GM18873 (cell line): ENCODE measurements at regions not wholly inside any gene's neighbourhood (a gene's known extent, or its start where the extent isn't known, plus 50 kb on each side); places are given as distances from the start of the nearest gene placed in this dataset.

Experiments
- ATAC-seq: cut with Tn5 transposase; IDR thresholded peaks from one replicate; pipeline ENCODE4 v1.9.1; 2021; ENCODE audit warnings: mild to moderate bottlenecking, moderate library complexity, moderate number of reproducible peaks; ENCODE audit not compliant: unreplicated experiment, low FRiP score

DNA sequence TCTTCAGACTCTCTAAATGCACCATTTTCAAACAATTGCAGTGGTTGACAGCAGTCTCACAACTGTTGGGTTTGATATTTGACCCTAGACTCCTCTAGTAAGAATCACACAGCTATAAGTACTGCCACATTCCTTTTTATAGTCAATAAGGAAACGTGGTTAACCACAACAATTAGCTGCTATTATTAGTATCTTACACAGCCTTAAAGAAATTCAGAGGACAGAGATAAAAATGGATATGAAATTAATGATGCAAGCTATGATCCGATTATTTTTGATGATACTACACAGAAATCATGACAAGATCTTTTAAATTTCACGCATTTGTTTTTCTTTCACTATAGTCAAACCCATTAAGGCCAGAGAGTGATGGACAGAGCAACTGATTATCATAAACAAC is 288.6 kb upstream of the C9orf72 start:
- ATAC-seq = no peak

DNA sequence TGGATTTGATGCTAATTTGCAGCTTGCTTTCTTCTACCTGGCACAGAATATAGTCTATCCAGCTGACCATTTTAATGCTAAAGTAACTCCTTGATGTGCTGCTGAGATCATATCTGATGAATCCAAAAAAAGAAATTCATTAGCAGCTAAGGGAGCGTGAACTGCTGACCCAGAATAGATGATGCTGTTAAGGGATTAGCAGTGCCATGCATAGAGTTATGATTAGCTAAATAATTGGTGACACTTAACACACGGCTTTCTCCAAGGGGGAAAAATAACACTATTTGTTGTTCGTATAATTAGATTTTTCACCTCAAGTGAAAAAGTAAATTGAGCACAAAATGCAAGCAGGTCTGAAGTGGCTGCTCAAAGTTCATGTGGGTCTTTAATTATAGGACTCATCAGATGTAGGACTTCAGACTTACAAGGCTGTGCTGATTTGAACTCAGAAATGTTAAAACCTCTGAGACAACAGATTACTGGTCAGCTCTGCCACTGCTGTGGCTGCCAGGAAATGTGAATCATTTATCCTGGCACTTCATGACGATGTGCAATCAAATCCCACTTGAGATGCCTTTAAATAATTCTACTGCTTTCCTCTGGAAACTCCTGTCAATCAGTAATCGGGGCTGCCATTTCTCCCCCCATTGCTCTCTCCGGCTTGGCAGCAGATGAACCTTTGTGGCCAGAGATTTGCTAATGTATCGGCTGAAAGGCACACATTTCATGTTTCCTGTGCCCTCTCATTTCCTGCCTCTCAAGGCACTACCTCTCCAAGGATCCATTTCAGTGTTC is 291.6 kb upstream of the C9orf72 start:
- no peak for ATAC-seq

DNA sequence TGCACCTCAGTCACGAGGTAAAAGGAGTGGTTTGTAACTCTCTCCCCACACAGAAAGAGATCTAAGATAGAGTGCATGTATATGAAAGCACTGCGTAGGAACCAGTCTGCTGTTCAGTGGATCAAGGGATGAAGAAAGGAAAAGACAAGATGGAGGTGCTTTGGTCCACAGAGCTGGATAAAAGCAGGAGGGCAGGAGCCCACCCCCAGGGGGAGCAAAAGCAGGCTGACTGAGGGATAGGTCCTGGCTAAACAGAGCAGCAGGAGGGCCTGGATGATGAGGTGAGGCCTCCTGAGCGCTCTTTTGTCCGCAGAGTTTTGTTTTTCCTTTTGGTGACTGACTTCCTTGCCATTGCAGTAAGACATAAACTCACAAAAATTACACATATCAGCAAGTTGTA is 293.5 kb upstream of the C9orf72 start:
- ATAC-seq = no peak

DNA sequence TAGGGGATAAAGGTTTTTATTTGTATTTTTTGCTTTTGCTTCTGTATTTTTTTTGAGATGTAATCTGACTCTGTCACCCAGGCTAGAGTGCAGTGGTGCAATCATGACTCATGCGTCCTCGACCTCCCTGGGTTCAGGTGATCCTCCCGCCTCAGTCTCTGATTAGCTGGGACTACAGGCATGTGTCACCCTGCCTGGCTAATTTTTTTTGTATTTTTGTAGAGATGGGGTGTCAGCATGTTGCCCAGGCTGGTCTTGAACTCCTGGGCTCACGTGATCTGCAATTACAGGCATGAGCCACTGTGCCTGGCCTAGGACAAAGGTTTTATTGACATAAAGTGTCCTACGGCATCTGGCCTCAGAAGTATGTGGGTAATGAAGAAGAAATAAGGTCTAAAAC is 297.1 kb upstream of the C9orf72 start:
- no peak for ATAC-seq

DNA sequence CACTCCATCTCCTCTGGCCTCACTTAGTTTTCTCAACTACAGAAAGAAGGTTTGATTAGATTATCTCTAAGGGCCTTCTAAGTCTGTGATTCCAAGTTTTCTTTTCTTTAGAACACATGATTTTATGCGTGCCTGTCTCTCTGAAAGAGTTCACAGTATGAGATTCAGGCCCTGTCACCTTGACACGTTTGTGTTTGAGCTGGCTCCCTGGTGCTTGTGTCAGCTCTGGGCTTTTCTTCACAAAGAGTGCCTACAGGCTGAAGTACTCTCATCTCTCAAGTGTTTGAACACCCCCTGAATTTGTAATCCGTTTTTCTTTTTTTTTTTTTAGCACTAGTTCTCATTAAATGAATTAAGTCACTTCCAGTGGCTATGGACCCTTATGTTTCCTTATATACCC is 306.9 kb upstream of the C9orf72 start:
- no peak for ATAC-seq

DNA sequence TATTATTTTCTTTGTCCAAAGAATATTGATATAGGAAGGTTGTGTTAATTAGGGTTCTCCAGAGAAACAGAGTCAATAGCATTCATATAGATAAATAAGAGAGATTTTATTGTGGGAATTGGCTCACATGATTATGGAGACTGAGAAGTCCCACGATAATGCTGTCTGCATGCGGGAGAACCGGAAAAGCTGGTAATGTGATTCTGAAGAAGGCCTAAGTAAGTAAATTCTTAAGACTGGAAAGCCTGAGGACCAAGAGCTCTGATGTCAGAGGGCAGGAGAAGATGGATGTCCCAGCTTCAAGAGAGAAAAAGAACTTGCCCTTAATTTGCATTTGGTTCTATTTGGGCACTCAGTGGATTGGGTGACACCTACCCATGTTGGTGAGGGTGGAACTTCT is 307.4 kb upstream of the C9orf72 start:
- no peak for ATAC-seq

DNA sequence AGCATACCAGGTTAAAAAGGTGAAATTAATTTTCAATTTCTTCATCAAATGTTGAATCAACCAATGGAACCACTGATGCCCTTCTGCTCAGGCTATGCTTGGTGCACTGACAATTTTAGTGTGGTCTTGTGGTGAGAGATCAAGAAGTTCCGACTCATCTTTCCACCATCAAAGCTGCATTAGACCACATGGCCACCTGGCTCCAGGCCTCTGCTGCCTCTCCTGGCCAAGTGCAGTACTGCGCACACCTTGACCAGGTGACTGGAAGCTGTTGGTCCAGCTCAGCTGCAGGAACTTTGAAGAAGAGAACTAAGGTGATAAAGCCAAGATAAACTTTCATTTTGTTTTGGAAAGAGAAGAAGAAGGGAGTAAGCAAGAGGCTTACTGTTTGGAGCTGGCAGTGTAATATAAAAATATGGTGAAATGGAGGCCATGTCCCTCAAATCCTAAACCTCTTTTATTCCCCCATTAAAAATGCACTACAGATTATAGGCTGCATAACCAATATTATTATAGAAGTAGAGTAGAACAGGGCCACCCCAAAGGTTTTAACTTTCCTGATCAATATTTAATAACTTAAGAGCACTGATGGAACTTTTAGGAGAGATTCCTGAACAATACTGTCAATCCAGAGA is 315.5 kb upstream of the C9orf72 start:
- ATAC-seq = peak; percentile 88

DNA sequence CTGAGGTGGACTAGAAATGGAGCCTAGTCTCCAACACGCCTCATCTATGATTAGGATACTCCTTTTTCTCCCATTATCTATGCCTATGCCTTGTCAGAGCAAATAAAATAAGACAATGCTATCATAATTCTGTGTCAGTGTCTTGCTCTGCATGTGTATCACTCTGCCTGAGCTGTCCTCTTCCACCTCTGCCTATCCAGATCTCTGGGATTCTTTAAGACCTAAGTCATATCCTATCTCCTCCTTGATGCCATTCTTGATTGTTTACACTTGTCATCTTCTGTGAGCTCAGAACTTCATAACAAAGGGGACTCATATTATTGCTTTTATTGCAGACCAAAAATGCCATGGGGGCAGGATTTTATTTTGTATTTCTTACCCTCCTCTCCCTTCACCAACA is 351.2 kb upstream of the C9orf72 start:
- no peak for ATAC-seq

DNA sequence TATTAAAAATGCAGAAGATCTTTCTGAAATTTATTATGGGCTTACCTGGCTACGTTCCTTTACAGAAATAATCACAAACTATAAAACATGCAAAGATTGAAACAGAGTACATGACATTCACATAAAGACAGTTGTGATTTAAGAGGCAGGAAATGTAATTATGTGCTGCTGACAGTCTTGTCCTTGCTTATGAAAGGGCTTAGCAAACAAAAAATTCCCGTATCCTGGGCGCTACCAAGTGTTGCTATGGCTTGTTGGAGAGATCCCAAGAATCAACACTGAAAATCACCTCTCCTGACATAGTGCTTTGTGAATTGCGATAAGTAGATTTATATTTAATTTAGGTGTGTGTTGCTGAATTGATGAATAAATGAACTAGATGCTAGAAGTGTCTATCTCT is 352.5 kb upstream of the C9orf72 start:
- ATAC-seq = no peak

DNA sequence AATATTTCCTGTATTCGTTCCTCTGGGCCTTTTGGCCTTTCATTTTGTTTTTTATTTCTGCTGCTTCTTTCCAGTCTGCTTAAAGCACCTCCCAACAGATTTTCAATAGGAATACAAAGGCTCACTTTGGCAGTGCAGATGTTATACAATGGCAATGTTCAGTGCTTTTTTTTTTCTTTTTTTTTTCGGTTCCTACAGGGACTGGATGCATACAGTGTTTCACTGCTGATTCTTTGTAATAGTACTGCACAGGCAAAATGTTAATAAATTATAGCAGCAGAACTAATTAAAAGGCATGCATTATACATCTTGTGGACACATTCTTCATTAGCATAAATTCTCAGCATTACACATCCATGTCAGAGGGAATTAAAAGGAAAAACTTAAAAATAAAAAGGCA is 356.6 kb upstream of the C9orf72 start:
- no peak for ATAC-seq

DNA sequence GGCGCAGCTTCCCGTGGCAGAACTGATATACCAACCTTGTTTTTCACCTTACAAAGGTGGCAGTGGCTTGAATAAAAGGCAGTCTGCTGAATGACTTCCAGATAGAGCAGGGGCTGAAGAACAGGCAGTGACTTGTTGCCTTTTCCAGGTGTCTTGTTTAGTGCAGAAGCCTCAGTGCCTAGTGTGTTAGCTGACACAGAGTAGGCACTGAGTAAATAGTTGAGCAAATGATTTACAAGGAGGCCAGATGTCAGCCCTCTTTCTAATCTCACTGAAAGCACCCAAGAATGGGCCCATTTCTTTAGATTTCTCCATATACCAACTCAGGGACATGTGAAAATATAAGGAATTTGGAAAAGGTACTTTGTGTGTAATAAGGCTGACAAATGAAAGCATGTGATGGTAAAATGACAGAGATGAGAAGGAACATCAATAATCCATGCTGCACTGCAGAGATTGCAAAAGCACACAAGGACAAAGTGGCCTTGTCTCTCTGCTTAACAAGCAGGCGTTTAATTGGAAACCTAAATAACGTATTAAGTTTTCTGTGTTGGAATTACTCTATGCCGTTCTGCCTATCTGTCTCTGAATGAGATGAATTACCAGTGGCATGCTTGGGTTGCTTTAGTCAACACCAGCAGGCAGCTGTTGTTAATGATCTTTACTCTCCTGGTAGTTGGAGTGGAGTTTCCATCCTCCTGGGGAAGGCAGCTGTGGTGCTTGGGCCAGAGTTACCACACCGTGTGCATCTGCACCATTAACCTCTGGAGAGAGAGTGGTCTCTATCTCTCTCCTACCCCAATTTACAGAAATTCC is 360.1 kb upstream of the C9orf72 start:
- no peak for ATAC-seq

DNA sequence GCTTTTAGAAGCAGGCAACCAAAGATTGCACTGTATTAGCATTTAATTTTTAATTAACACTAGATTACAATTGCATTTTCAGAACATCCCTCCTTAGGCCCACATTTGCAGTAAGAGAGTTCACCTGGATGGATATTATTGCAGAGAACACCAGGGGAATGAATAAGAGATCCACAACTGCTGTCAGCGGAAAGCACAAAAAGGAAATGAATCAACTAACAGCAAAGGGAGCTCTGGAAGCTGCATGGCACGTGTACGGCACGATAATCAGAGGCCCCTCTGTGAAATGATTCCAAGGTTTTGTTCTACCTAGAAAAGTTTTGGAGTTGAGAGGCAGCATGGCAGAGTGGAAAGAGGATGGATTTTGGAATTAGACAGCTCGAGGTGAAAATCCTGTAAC is 361.2 kb upstream of the C9orf72 start:
- no peak for ATAC-seq

DNA sequence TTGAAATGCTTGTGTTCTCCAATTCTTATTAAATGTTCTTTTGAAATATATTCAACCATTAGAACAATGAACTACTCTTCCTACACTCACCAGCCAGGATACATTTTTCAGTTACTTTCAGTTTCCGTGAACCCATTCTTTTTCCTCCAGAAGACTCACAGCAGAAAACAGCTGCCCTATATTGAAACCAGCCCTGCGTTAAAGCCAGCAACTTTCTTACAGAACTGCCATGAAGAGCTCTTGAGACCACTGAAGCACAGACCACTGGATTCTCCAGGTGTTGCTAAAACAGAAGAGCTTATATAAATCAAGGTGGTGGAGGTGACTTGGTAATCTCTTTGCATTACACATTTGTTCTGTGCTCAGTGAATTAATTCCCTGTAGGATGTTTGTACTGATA is 365.9 kb upstream of the C9orf72 start:
- ATAC-seq = no peak

DNA sequence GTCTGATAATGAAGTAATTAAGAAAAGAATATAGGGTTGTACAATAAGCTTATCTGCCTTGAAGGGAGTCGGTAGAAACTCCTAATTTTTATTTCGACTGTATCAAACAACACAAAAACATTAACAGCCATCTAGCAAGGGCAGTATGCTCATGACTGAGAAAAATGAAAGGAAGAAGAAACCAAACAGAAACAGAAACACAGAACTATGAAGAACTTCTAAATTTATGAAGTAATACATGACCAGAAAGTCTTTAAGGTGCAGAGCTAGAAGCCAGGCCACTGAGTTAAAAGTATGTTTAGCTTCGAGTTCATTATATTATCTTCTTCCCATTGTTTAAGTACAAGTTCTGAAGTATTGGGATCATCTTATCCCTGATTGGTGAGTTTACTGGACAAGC is 367.3 kb upstream of the C9orf72 start:
- no peak for ATAC-seq

DNA sequence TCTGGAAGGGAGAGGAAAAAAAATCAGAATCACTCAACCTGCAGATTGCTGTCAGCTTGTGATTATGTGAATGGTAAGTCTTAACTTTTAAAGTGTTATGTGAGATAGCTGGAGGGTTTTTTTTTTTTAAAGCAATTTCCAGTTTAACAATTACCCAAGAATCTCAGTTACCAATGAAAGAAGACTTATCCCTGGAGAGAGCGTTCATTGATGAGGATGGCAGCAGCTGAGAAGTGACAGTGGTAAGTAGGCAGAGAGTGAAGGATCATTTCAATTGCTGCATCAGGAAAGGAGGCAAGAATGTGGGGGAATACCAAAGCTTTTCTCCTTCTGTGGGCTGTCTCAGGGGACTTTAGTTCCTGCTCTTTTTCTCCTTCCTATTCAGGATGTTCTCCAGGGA is 370.2 kb upstream of the C9orf72 start:
- no peak for ATAC-seq

DNA sequence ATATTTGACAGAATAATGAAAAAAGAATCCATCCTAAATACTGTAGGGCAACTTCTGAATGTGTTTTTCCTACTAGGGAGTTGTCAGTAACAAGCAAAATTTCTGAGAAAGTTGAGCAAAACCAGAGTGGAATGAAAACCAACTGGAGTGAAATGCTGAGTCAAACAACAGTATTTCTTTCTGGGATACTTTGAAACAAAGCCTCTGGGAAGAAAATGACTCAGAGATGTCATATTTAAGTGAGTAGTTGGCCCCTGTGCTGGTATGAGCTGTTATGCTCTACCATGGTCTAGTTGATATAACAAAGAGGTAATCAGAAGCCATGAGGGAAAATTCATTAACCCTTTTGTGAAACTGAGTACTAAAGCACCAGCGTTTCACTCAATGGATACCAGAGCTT is 372.1 kb upstream of the C9orf72 start:
- no peak for ATAC-seq

DNA sequence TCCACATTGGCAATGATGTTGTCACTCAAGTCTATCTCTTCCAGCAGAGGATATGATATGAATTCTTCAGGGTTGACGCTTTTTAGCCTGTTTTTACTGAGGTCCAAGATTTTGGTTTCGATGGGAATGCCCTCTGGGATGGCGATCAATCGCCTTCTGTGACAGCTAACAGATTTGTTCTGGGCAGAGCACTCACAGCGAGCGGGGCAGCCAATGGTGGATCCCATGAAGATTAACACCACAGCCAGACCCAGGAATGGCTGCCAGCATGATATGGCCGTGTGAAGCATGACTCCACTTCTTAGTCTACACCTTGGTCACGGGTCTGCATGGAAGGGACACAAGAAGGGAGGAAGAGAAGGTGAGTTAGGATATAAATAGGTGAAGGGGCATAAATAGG is 377.1 kb upstream of the C9orf72 start:
- no peak for ATAC-seq

DNA sequence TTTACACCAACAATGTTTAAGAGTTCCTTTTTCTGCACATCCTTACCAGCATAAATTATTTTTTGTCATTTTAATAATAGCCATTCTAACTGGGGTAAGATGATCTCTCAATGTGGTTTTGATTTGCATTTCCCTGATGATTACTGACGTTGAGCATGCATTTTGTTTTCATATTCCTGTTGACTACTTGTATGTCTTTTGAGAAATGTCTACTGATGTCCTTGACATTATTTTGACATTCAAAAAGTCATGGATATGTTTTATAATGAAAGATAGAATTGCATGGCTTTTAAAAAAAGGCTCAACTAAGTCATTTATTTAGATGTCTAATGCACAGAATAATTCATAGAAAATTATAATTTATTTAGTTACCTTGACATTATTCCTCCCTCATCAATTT is 381.6 kb upstream of the C9orf72 start:
- no peak for ATAC-seq

DNA sequence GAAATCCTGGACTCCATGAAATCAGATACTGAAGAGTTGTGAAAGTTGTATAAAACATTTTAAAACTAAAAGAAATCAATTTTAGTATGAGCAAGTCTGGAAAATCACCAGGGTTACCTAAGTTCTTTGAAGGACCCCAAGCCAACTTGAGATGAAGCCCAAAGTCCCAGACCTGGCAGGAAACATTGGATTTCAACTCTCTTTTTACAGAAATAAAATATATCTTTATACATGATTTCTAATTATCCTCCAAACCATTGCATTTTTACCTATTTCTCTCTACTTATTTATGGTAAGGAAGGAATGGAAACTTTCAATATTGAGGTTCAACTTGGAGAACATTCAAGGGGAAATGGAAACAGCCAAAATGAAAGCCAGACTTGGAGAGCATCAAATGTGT is 390.6 kb upstream of the C9orf72 start:
- ATAC-seq = no peak

DNA sequence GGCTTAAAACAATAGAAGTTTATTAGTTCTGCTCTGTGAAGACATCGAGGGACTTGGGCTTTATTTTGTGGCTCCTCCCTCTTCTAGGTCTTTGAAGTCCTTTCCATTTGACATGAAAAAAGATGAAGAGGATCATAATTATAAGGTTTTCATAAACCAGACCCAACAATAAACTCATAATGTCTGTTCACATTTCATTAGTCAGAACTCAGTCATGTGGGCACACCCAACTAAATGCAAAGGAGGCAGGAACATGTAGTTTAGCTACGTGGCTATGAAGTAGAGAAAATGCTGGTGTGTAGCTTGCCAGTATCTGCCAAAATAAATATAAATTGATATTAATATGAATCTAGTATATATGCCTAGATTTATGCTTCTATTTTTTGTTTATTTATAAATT is 393.9 kb upstream of the C9orf72 start:
- ATAC-seq = no peak

DNA sequence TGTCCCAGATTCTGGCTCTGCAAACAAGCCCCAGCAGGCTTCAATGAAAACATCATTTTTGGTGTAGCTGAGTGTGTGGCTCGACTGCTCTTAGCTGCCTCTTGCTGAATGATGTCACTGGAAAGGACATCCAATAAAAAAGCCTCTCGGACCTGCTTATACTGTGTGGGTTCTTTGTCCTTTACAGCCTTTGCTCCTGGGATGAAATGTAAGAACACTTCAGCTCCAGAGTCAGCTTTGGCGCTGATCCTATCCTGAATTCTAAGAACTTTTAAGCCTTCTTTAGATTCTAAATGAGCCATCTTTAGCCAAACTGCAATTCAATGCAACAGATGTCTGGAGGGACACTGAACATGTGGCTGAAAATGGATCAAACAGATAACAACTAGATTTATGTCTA is 404.6 kb upstream of the C9orf72 start:
- ATAC-seq = no peak

DNA sequence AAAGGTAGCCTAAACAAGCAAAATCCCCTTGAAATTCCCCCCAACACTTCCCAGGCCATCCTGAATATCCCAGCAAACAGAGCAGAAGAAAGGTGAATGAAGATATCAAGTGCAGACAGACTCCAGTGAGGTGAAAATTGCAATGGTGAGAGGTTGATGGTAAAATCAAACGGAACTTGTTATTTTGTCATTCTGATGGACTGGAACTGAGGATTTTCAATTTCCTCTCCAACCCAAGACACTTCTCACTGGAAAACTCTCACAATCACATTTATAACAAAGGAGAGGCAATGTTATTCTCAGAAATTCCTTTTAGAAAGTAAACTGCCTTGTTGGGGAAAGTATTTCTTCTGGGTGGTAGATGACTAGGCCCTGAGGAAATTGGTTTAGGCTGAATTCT is 412.4 kb upstream of the C9orf72 start:
- ATAC-seq = no peak
